Left colon (tissue), 2 donors: ENCODE measurements at regions not wholly inside any gene's neighbourhood (a gene's known extent, or its start where the extent isn't known, plus 50 kb on each side); places are given as distances from the start of the nearest gene placed in this dataset.

Source experiments
- ATAC-seq: fragments of 200-7000 bp; cut with Tn5 transposase; one replicate; pipeline ENCODE4 v1.9.1; 2020; ENCODE audit warnings: mild to moderate bottlenecking, moderate library complexity
- DNase-seq, 2 donors: peaks; one replicate each; pipeline ENCODE4 v3.0.0-alpha.2; 2020
- intact Hi-C, 2 donors: fragments of 100-400 bp; cut with DNase I in 1 of 2; cut with micrococcal nuclease in 1 of 2; formaldehyde crosslinking; loops; one replicate each; pipeline versions ENCODE4 v1.11.2 to v1.14.0; 2022; cut with DNase I, micrococcal nuclease
- donor health status: DM: no; HTN: no; CAD: no.
- donor health status: DM: yes; HTN: yes; CAD: no.

- no peak for ATAC-seq
- intact Hi-C loops = no loop called here
- DNase-seq = no peak
Measured at GRCh38 chr12:60173224-60174170, 577.7 kb downstream of the SLC16A7 start.

GRCh38 chr12:60174476-60174875 lies 578.6 kb downstream of the SLC16A7 start:
- no peak for ATAC-seq
- intact Hi-C loops = no loop called here
- DNase-seq = no peak

- ATAC-seq (no peak), DNase-seq (no peak)
- intact Hi-C loops = no loop called here
Measured at GRCh38 chr12:60174941-60175340, 579.1 kb downstream of the SLC16A7 start.

GRCh38 chr12:60176891-60177290 lies 581.1 kb downstream of the SLC16A7 start:
- no peak for ATAC-seq
- intact Hi-C loops = no loop called here
- DNase-seq = no peak

GRCh38 chr12:60180298-60180697 lies 584.5 kb downstream of the SLC16A7 start:
- no peak for ATAC-seq
- intact Hi-C loops = no loop called here

GRCh38 chr12:60182354-60182753 lies 586.5 kb downstream of the SLC16A7 start:
- no peak for DNase-seq
- intact Hi-C loops = no loop called here
- no peak for ATAC-seq

More at GRCh38 chr12:60180298-60180697, 584.5 kb downstream of the SLC16A7 start:
- DNase-seq = no peak

- no peak for ATAC-seq
- intact Hi-C loops = no loop called here
Measured at GRCh38 chr12:60184096-60184495, 588.3 kb downstream of the SLC16A7 start.

GRCh38 chr12:60185060-60185459 lies 589.2 kb downstream of the SLC16A7 start:
- no peak for DNase-seq
- ATAC-seq = no peak
- intact Hi-C loops = no loop called here

More at GRCh38 chr12:60184096-60184495, 588.3 kb downstream of the SLC16A7 start:
- DNase-seq = no peak

- DNase-seq (no peak), ATAC-seq (no peak)
- intact Hi-C loops = no loop called here
Measured at GRCh38 chr12:60191271-60191670, 595.4 kb downstream of the SLC16A7 start.

- DNase-seq = no peak
- intact Hi-C loops = no loop called here
- no peak for ATAC-seq
Measured at GRCh38 chr12:60191676-60192359, 596.0 kb downstream of the SLC16A7 start.

- intact Hi-C loops = no loop called here
- DNase-seq (no peak), ATAC-seq (no peak)
Measured at GRCh38 chr12:60194678-60195077, 598.8 kb downstream of the SLC16A7 start.

GRCh38 chr12:60195483-60195882 lies 599.7 kb downstream of the SLC16A7 start:
- intact Hi-C loops = no loop called here
- ATAC-seq (no peak), DNase-seq (no peak)

GRCh38 chr12:60196366-60196765 lies 600.5 kb downstream of the SLC16A7 start:
- ATAC-seq (no peak), DNase-seq (no peak)
- intact Hi-C loops = no loop called here

- ATAC-seq = no peak
- intact Hi-C loops = no loop called here
- no peak for DNase-seq
Measured at GRCh38 chr12:60197589-60197988, 601.8 kb downstream of the SLC16A7 start.

- DNase-seq = no peak
- intact Hi-C loops = no loop called here
- ATAC-seq = no peak
Measured at GRCh38 chr12:60201891-60202290, 606.1 kb downstream of the SLC16A7 start.

- ATAC-seq (no peak), DNase-seq (no peak)
- intact Hi-C loops = no loop called here
Measured at GRCh38 chr12:60205500-60205899, 609.7 kb downstream of the SLC16A7 start.

- intact Hi-C loops = no loop called here
- ATAC-seq (no peak), DNase-seq (no peak)
Measured at GRCh38 chr12:60209521-60209920, 613.7 kb downstream of the SLC16A7 start.

- DNase-seq = no peak
- intact Hi-C loops = no loop called here
- no peak for ATAC-seq
Measured at GRCh38 chr12:60209933-60210332, 614.1 kb downstream of the SLC16A7 start.

GRCh38 chr12:60210756-60211155 lies 614.9 kb downstream of the SLC16A7 start:
- ATAC-seq (no peak), DNase-seq (no peak)
- intact Hi-C loops = no loop called here

- no peak for DNase-seq
- intact Hi-C loops = no loop called here
- no peak for ATAC-seq
Measured at GRCh38 chr12:60211244-60211643, 615.4 kb downstream of the SLC16A7 start.
